A549 (cell line): ENCODE measurements at regions not wholly inside any gene's neighbourhood (a gene's known extent, or its start where the extent isn't known, plus 50 kb on each side); places are given as distances from the start of the nearest gene placed in this dataset.

ENCODE experiments used
- CBX8 ChIP-seq: fragments of 200-600 bp; sonication (generic); IDR thresholded peaks from 2 replicates; pipeline ENCODE4 v1.6.1; 2016
- CEBPB ChIP-seq, 2 experiments: fragments of >200 bp in 1 of 2; sonication (Bioruptor Twin) in 1 of 2; formaldehyde crosslinking in 1 of 2; IDR thresholded peaks; 2 replicates each; pipeline ENCODE4 v1.6.1; 2012 to 2016
- CTCF ChIP-seq: fragments of >200 bp; sonication (Bioruptor Twin); formaldehyde crosslinking; IDR thresholded peaks from 3 replicates; pipeline ENCODE4 v1.5.1; 2016
- EP300 ChIP-seq, 2 experiments: fragments of >200 bp; sonication (Bioruptor Twin); formaldehyde crosslinking; IDR thresholded peaks; 2 replicates in 1 of 2; 3 replicates in 1 of 2; pipeline ENCODE4 v1.6.1; 2016 to 2017
- JUNB ChIP-seq: fragments of >200 bp; sonication (Bioruptor Twin); formaldehyde crosslinking; IDR thresholded peaks from 2 replicates; pipeline ENCODE4 v1.6.1; 2016
- MYC ChIP-seq: IDR thresholded peaks from 2 replicates; pipeline ENCODE4 v1.6.1; 2012; ENCODE audit warnings: mild to moderate bottlenecking, inconsistent platforms, low read length, improper control_type of control experiment, borderline replicate concordance
- NPAS2 ChIP-seq: fragments of 250-450 bp; sonication (Bioruptor Pico); IDR thresholded peaks from 2 replicates; pipeline ENCODE4 v1.8.0; 2022; ENCODE audit warnings: mild to moderate bottlenecking, moderate library complexity, borderline replicate concordance
- POLR2A ChIP-seq: IDR thresholded peaks from 2 replicates; pipeline ENCODE4 v1.6.1; 2012; ENCODE audit warnings: mild to moderate bottlenecking, low read length
- POLR2AphosphoS2 ChIP-seq: conservative IDR thresholded peaks from 2 replicates; pipeline ENCODE4 v1.6.1; 2012; ENCODE audit warnings: low read length, improper control_type of control experiment, inconsistent platforms
- RAD21 ChIP-seq, 2 experiments: fragments of >200 bp in 1 of 2; sonication (Bioruptor Twin) in 1 of 2; formaldehyde crosslinking in 1 of 2; IDR thresholded peaks in 1 of 2; conservative IDR thresholded peaks in 1 of 2; 2 replicates in 1 of 2; 3 replicates in 1 of 2; pipeline ENCODE4 v1.6.1; 2012 to 2018; ENCODE audit warnings: inconsistent platforms in 1 of 2

- no peak for TF ChIP-seq CEBPB (IDR thresholded peaks at IDR 0.05)
- TF ChIP-seq CTCF, result no peak
- TF ChIP-seq MYC, result no peak
- TF ChIP-seq POLR2A, result no peak
- no peak for TF ChIP-seq JUNB
- TF ChIP-seq CBX8, result no peak
- TF ChIP-seq EP300 (IDR thresholded peaks at IDR 0.05), result no peak
- no peak for TF ChIP-seq NPAS2
- TF ChIP-seq RAD21 (conservative IDR thresholded peaks at IDR 0.05 in 1 of 2, IDR thresholded peaks at IDR 0.05 in 1 of 2), result no peak
- TF ChIP-seq POLR2AphosphoS2, result no peak
These were observed 77.0 kb upstream of the UMPS start for GRCh38 chr3:124653071-124653796.
